Stimulated activated memory B cell treated with anti-CD40 and anti-IgM and Interleukin-4, amounts not matched to agents 10 μg/mL and 1 μg/mL and 100 μg/mL, for 72 hours (primary cell): ENCODE measurements at regions not wholly inside any gene's neighbourhood (a gene's known extent, or its start where the extent isn't known, plus 50 kb on each side); places are given as distances from the start of the nearest gene placed in this dataset.

ENCODE experiments used
- ATAC-seq: fragments of 150-1000 bp; cut with Tn5 transposase; 2 replicates; pipeline ENCODE4 v1.10.0; 2021
- H3K27ac Mint-ChIP-seq: one replicate; pipeline ENCODE4 v1.8.0; 2022; ENCODE audit warnings: mild to moderate bottlenecking, mixed read lengths
- H3K27me3 Mint-ChIP-seq: one replicate; pipeline ENCODE4 v1.8.0; 2022; ENCODE audit warnings: mixed read lengths
- H3K36me3 Mint-ChIP-seq: one replicate; pipeline ENCODE4 v1.8.0; 2022; ENCODE audit warnings: mixed read lengths
- H3K4me1 Mint-ChIP-seq: one replicate; pipeline ENCODE4 v1.8.0; 2022; ENCODE audit warnings: mixed read lengths
- H3K4me3 Mint-ChIP-seq: one replicate; pipeline ENCODE4 v1.8.0; 2022; ENCODE audit warnings: mild to moderate bottlenecking, moderate library complexity, mixed read lengths
- H3K9me3 Mint-ChIP-seq: one replicate; pipeline ENCODE4 v1.8.0; 2022; ENCODE audit warnings: mixed read lengths

GRCh38 chr20:22924949-22925612 lies 110.0 kb upstream of the SSTR4 start:
- ATAC-seq, result no peak
- Mint-ChIP-seq H3K4me1 (no peaks in the 10 kb centered on the region), H3K4me3 (no peak overlapping the region), H3K27ac (no peak overlapping the region), H3K36me3 (no peaks in the 10 kb centered on the region), H3K27me3 (no peaks in the 10 kb centered on the region), H3K9me3 (peaks cover 4% of the 10 kb centered on the region)

GRCh38 chr20:22925613-22925983 lies 109.5 kb upstream of the SSTR4 start:
- Mint-ChIP-seq H3K27ac (no peak overlapping the region), H3K4me3 (no peak overlapping the region), H3K36me3 (no peaks in the 10 kb centered on the region), H3K27me3 (no peaks in the 10 kb centered on the region), H3K9me3 (peaks cover 4% of the 10 kb centered on the region), H3K4me1 (no peaks in the 10 kb centered on the region)
- no peak for ATAC-seq

GRCh38 chr20:22927537-22927936 lies 107.6 kb upstream of the SSTR4 start:
- Mint-ChIP-seq H3K9me3 (peaks cover 4% of the 10 kb centered on the region), H3K27ac (no peak overlapping the region), H3K27me3 (no peaks in the 10 kb centered on the region), H3K4me1 (no peaks in the 10 kb centered on the region), H3K4me3 (no peak overlapping the region), H3K36me3 (no peaks in the 10 kb centered on the region)
- no peak for ATAC-seq

- peaks cover 4% of the 10 kb centered on the region for H3K9me3 Mint-ChIP-seq
These were observed 106.4 kb upstream of the SSTR4 start for GRCh38 chr20:22928679-22929078.

GRCh38 chr20:22929661-22930060 lies 105.5 kb upstream of the SSTR4 start:
- Mint-ChIP-seq H3K36me3 (no peaks in the 10 kb centered on the region), H3K27ac (no peak overlapping the region), H3K4me1 (no peaks in the 10 kb centered on the region), H3K27me3 (no peaks in the 10 kb centered on the region), H3K4me3 (no peak overlapping the region), H3K9me3 (peaks cover 7% of the 10 kb centered on the region)
- no peak for ATAC-seq

More at GRCh38 chr20:22928679-22929078, 106.4 kb upstream of the SSTR4 start:
- Mint-ChIP-seq H3K27me3 (no peaks in the 10 kb centered on the region), H3K4me3 (no peak overlapping the region), H3K27ac (no peak overlapping the region), H3K36me3 (no peaks in the 10 kb centered on the region), H3K4me1 (no peaks in the 10 kb centered on the region)
- no peak for ATAC-seq

GRCh38 chr20:22931653-22932608 lies 103.2 kb upstream of the SSTR4 start:
- Mint-ChIP-seq H3K36me3 (no peaks in the 10 kb centered on the region), H3K4me1 (no peaks in the 10 kb centered on the region), H3K4me3 (no peak overlapping the region), H3K27me3 (no peaks in the 10 kb centered on the region), H3K27ac (no peak overlapping the region), H3K9me3 (peaks cover 11% of the 10 kb centered on the region)
- ATAC-seq, result no peak

- no peaks in the 10 kb centered on the region for H3K27me3 Mint-ChIP-seq
- no peak overlapping the region for H3K4me3 Mint-ChIP-seq
- no peaks in the 10 kb centered on the region for H3K4me1 Mint-ChIP-seq
- no peak overlapping the region for H3K27ac Mint-ChIP-seq
- no peaks in the 10 kb centered on the region for H3K36me3 Mint-ChIP-seq
- peaks cover 11% of the 10 kb centered on the region for H3K9me3 Mint-ChIP-seq
- ATAC-seq, result no peak
These were observed 95.9 kb upstream of the SSTR4 start for GRCh38 chr20:22939181-22939580.

- peaks cover 8% of the 10 kb centered on the region for H3K9me3 Mint-ChIP-seq
- H3K27me3 Mint-ChIP-seq, result no peaks in the 10 kb centered on the region
- no peak overlapping the region for H3K4me3 Mint-ChIP-seq
- no peak for ATAC-seq
- no peaks in the 10 kb centered on the region for H3K4me1 Mint-ChIP-seq
- H3K27ac Mint-ChIP-seq, result no peak overlapping the region
- no peaks in the 10 kb centered on the region for H3K36me3 Mint-ChIP-seq
These were observed 94.8 kb upstream of the SSTR4 start for GRCh38 chr20:22940350-22940749.

GRCh38 chr20:22941550-22941949 lies 93.6 kb upstream of the SSTR4 start:
- Mint-ChIP-seq H3K9me3 (peaks cover 6% of the 10 kb centered on the region), H3K4me1 (no peaks in the 10 kb centered on the region), H3K27me3 (no peaks in the 10 kb centered on the region), H3K27ac (no peak overlapping the region), H3K36me3 (no peaks in the 10 kb centered on the region), H3K4me3 (no peak overlapping the region)
- no peak for ATAC-seq

GRCh38 chr20:22942742-22943141 lies 92.4 kb upstream of the SSTR4 start:
- Mint-ChIP-seq H3K27me3 (no peaks in the 10 kb centered on the region), H3K9me3 (no peaks in the 10 kb centered on the region), H3K4me1 (no peaks in the 10 kb centered on the region), H3K27ac (no peak overlapping the region), H3K36me3 (no peaks in the 10 kb centered on the region), H3K4me3 (no peak overlapping the region)
- ATAC-seq, result no peak

GRCh38 chr20:22944062-22944461 lies 91.0 kb upstream of the SSTR4 start:
- Mint-ChIP-seq H3K4me3 (no peak overlapping the region), H3K36me3 (no peaks in the 10 kb centered on the region), H3K27ac (no peak overlapping the region), H3K4me1 (no peaks in the 10 kb centered on the region), H3K9me3 (no peaks in the 10 kb centered on the region), H3K27me3 (no peaks in the 10 kb centered on the region)
- no peak for ATAC-seq

GRCh38 chr20:22944936-22945335 lies 90.2 kb upstream of the SSTR4 start:
- no peak for ATAC-seq
- Mint-ChIP-seq H3K9me3 (no peaks in the 10 kb centered on the region), H3K4me1 (no peaks in the 10 kb centered on the region)

GRCh38 chr20:22946596-22946995 lies 88.5 kb upstream of the SSTR4 start:
- Mint-ChIP-seq H3K36me3 (no peaks in the 10 kb centered on the region), H3K4me3 (no peak overlapping the region), H3K9me3 (no peaks in the 10 kb centered on the region), H3K27ac (no peak overlapping the region), H3K4me1 (no peaks in the 10 kb centered on the region), H3K27me3 (no peaks in the 10 kb centered on the region)
- ATAC-seq, result no peak

More at GRCh38 chr20:22944936-22945335, 90.2 kb upstream of the SSTR4 start:
- no peak overlapping the region for H3K27ac Mint-ChIP-seq
- H3K36me3 Mint-ChIP-seq, result no peaks in the 10 kb centered on the region
- H3K27me3 Mint-ChIP-seq, result no peaks in the 10 kb centered on the region
- H3K4me3 Mint-ChIP-seq, result no peak overlapping the region

GRCh38 chr20:22949331-22950109 lies 85.6 kb upstream of the SSTR4 start:
- Mint-ChIP-seq H3K27me3 (no peaks in the 10 kb centered on the region), H3K9me3 (no peaks in the 10 kb centered on the region), H3K27ac (no peak overlapping the region), H3K36me3 (no peaks in the 10 kb centered on the region), H3K4me3 (no peak overlapping the region), H3K4me1 (no peaks in the 10 kb centered on the region)
- no peak for ATAC-seq

- H3K4me3 Mint-ChIP-seq, result no peak overlapping the region
- H3K27me3 Mint-ChIP-seq, result no peaks in the 10 kb centered on the region
- ATAC-seq, result no peak
- no peaks in the 10 kb centered on the region for H3K4me1 Mint-ChIP-seq
- H3K36me3 Mint-ChIP-seq, result no peaks in the 10 kb centered on the region
- H3K9me3 Mint-ChIP-seq, result no peaks in the 10 kb centered on the region
- H3K27ac Mint-ChIP-seq, result no peak overlapping the region
These were observed 83.1 kb upstream of the SSTR4 start for GRCh38 chr20:22951966-22952365.
